ENCODE measurements at regions not wholly inside any gene's neighbourhood (a gene's known extent, or its start where the extent isn't known, plus 50 kb on each side); places are given as distances from the start of the nearest gene placed in this dataset.

DNA sequence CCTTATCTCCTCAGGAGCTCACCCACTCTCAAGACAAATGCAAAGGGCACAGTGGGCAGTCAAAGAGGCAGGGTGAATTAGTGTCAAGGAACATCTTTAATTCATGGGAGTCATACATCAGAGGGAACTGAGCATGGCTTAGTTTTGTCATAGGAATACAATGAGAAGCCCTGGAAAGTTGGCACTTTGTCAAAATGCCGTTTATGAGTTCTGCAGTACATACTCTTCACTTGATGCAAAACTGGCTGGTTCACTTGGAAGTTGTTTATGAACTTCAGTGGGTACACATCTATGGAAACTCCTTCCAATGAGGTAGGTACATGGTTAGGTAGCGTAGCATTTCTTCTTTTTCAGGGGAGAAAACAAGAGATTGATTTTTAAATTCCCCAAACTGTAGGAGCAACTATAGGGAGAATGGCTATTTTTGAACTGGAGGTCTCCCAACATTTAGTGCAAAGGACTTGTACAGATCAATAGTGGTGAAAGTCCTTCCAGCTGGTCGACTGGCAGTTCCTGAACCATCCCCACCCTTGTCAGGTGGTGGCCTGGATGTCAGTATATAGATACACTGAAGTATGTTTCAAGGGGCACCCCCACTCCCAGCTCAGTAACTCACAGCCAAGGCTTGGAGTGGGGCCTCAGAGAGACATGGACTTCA is 580.5 kb downstream of the REEP3 start:
- H3K4me1 ChIP-seq (ENCODE audit: control insufficient read depth in 2 of 2, insufficient read depth in 2 of 2, low read length in 1 of 2) = no peaks in the 10 kb centered on the region

DNA sequence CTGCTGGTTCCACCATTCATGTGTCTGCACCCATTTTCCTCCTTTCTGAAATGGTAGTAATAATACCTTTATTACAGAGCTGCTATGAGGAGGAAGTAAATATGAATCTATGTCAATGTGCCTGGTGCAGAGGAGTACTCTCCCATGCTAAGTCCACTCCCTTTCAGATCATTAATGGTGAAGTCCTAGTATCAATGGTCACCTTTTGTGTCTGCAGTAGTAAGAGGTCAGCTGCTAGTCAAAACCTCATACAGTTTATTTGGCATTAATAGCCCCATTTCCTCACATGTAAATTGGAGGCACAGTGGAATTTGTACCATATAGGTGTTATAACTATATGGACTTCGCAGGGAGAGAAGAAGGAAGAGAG is 581.0 kb downstream of the REEP3 start:
- Histone ChIP-seq H3K27ac (ENCODE audit: low read depth in 2 of 2, low read length in 1 of 2) (no peak overlapping the region), H3K9me3 (ENCODE audit: control insufficient read depth in 2 of 2, insufficient read depth in 1 of 2, low read depth in 1 of 2, low read length in 1 of 2) (no peaks in the 10 kb centered on the region), H3K4me3 (ENCODE audit: low read depth in 1 of 2, low read length in 2 of 2) (no peak overlapping the region), H3K27me3 (ENCODE audit: control insufficient read depth in 1 of 2, insufficient read depth in 2 of 2, low read length in 2 of 2) (no peaks in the 10 kb centered on the region), H3K4me1 (ENCODE audit: control insufficient read depth in 2 of 2, insufficient read depth in 2 of 2, low read length in 1 of 2) (no peaks in the 10 kb centered on the region), H3K36me3 (ENCODE audit: control insufficient read depth in 2 of 2, insufficient read depth in 2 of 2, low read length in 1 of 2) (no peaks in the 10 kb centered on the region)
- 75 to 79% methylated on average over 1 of the region's 1 CpG for WGBS, 2 donors

More for the DNA sequence above, 580.5 kb downstream of the REEP3 start:
- Histone ChIP-seq H3K4me3 (ENCODE audit: low read depth in 1 of 2, low read length in 2 of 2) (no peak overlapping the region), H3K36me3 (ENCODE audit: control insufficient read depth in 2 of 2, insufficient read depth in 2 of 2, low read length in 1 of 2) (no peaks in the 10 kb centered on the region), H3K9me3 (ENCODE audit: control insufficient read depth in 2 of 2, insufficient read depth in 1 of 2, low read depth in 1 of 2, low read length in 1 of 2) (no peaks in the 10 kb centered on the region), H3K27me3 (ENCODE audit: control insufficient read depth in 1 of 2, insufficient read depth in 2 of 2, low read length in 2 of 2) (no peaks in the 10 kb centered on the region), H3K27ac (ENCODE audit: low read depth in 2 of 2, low read length in 1 of 2) (no peak overlapping the region)
- 43 to 48% methylated on average over 3 of the region's 3 CpGs for WGBS, 2 donors

DNA sequence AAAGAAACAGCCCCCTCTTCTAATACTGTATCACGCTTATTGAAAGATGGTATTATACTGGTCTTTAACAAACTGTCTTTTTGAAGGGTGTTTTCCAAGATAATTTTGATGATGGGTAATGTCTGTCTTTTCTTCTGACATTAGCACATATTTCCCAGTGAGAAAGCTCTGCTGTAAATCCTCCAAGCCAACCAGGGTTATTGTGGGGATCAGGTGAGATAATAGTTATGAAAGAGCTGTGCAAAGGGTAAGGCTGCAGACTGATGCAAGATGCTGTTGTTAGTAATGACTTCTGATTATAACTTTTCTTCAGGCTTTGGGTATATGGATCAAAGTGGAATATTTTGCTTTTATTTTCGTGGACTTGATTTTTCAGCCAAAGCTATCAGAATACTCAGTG is 581.7 kb downstream of the REEP3 start:
- Histone ChIP-seq H3K36me3 (ENCODE audit: control insufficient read depth in 2 of 2, insufficient read depth in 2 of 2, low read length in 1 of 2) (no peaks in the 10 kb centered on the region), H3K4me1 (ENCODE audit: control insufficient read depth in 2 of 2, insufficient read depth in 2 of 2, low read length in 1 of 2) (no peaks in the 10 kb centered on the region), H3K27ac (ENCODE audit: low read depth in 2 of 2, low read length in 1 of 2) (no peak overlapping the region), H3K9me3 (ENCODE audit: control insufficient read depth in 2 of 2, insufficient read depth in 1 of 2, low read depth in 1 of 2, low read length in 1 of 2) (no peaks in the 10 kb centered on the region), H3K27me3 (ENCODE audit: control insufficient read depth in 1 of 2, insufficient read depth in 2 of 2, low read length in 2 of 2) (no peaks in the 10 kb centered on the region), H3K4me3 (ENCODE audit: low read depth in 1 of 2, low read length in 2 of 2) (no peak overlapping the region)
- WGBS, 2 donors = 73 to 83% methylated on average over 2 of the region's 2 CpGs

DNA sequence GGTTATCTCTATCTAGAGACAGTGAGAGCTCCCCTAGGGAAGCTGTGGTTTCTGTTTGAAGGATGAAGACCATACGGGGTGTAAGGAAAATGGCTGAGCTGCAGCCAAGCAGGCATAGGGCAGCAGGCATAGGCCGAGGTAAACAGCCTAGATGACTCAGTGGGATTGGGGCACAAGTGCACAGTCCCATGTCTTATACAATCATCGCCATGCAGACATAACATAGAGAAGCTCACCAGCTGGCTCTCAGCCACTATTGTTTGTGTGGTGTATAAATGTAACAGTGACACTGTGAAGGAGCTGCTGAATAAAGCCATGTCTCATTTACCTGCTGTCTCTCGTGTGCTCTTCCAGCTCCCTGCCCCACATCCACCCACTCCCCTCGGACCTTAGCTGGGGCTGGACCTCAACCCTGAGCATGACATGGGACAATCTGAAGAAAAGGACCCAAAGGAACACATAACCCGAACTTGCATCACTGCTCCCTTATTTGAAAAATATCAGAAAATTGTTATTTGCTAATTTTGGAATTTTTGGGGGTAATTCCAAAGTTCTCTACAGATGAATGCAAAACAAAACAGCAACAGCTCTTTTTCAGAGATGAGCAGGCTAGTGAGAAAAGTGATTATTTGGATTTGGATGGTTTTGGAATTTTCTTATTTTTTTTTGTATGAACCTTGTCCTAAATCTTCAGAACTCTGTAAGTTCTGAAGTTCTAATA is 582.7 kb downstream of the REEP3 start:
- Histone ChIP-seq H3K9me3 (ENCODE audit: control insufficient read depth in 2 of 2, insufficient read depth in 1 of 2, low read depth in 1 of 2, low read length in 1 of 2) (no peaks in the 10 kb centered on the region), H3K36me3 (ENCODE audit: control insufficient read depth in 2 of 2, insufficient read depth in 2 of 2, low read length in 1 of 2) (no peaks in the 10 kb centered on the region), H3K27ac (ENCODE audit: low read depth in 2 of 2, low read length in 1 of 2) (no peak overlapping the region), H3K27me3 (ENCODE audit: control insufficient read depth in 1 of 2, insufficient read depth in 2 of 2, low read length in 2 of 2) (no peaks in the 10 kb centered on the region), H3K4me3 (ENCODE audit: low read depth in 1 of 2, low read length in 2 of 2) (no peak overlapping the region), H3K4me1 (ENCODE audit: control insufficient read depth in 2 of 2, insufficient read depth in 2 of 2, low read length in 1 of 2) (no peaks in the 10 kb centered on the region)
- WGBS, 2 donors = 68 to 72% methylated on average over 6 of the region's 6 CpGs

DNA sequence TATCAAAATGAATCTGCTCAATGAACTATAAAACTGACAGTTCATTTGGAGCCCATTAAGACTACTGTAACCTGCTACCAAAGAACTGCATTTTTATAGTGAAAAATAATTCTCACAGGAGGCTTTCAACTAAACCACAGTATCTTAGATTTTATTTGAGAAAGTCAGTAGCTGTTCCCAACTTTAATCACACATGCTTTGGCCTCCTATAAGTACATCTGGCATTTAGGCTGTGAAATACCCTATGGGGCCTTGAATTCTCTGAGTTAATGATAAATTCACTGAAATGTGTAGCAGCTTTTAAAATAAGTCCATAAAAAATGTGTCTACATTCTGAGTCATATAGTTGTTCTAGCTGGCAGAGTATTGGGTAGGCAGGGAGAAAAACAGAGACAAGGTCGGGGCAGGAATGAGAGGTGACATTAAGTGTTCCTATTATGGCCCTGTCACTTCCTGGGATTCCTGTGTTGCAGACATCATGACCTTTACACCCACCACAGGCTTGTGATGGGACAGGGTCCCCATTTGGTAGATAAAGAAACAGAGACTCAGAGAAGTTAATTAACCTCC is 588.8 kb downstream of the REEP3 start:
- WGBS, 2 donors = 70 to 77% methylated on average over 1 of the region's 1 CpG
- no peak overlapping the region for H3K4me3 ChIP-seq (ENCODE audit: low read depth in 1 of 2, low read length in 2 of 2)
- H3K27ac ChIP-seq (ENCODE audit: low read depth in 2 of 2, low read length in 1 of 2) = no peak overlapping the region
- no peaks in the 10 kb centered on the region for H3K4me1 ChIP-seq (ENCODE audit: control insufficient read depth in 2 of 2, insufficient read depth in 2 of 2, low read length in 1 of 2)
- H3K27me3 ChIP-seq (ENCODE audit: control insufficient read depth in 1 of 2, insufficient read depth in 2 of 2, low read length in 2 of 2) = no peaks in the 10 kb centered on the region
- H3K36me3 ChIP-seq (ENCODE audit: control insufficient read depth in 2 of 2, insufficient read depth in 2 of 2, low read length in 1 of 2) = no peaks in the 10 kb centered on the region
- no peaks in the 10 kb centered on the region for H3K9me3 ChIP-seq (ENCODE audit: control insufficient read depth in 2 of 2, insufficient read depth in 1 of 2, low read depth in 1 of 2, low read length in 1 of 2)

DNA sequence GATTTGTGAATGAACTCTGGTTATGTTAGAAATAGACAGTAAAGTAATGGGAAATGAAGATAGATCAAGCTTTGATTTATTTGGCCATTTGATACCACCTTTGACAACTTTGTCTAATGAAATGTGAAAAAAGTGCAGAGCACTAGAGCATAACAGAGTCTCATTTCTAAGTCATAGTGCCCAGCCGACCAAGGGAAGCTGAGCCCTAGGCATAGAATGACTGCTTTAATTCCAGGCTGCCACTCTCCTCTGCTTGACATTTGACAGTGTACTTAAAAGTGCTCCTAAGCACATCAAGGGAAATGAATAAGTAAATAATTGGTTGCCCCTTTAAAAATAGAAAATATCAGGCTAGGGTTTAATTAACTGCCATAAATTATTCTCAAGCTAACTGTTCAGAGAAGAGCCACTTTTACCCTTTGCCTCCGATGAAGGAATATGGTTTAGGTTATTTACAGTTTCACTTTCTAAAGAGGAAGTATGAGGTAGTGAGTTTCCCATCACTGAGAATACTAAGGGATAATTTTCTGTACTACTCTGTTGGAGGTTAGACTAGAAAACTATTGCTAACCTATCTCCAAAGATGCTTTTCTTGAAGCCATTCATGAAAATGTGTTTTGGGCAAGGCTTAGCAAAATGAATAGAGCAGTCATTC is 591.6 kb downstream of the REEP3 start:
- no peaks in the 10 kb centered on the region for H3K4me1 ChIP-seq (ENCODE audit: control insufficient read depth in 2 of 2, insufficient read depth in 2 of 2, low read length in 1 of 2)
- no peaks in the 10 kb centered on the region for H3K9me3 ChIP-seq (ENCODE audit: control insufficient read depth in 2 of 2, insufficient read depth in 1 of 2, low read depth in 1 of 2, low read length in 1 of 2)
- 57 to 58% methylated on average over 2 of the region's 2 CpGs for WGBS, 2 donors
- H3K27me3 ChIP-seq (ENCODE audit: control insufficient read depth in 1 of 2, insufficient read depth in 2 of 2, low read length in 2 of 2) = no peaks in the 10 kb centered on the region
- H3K4me3 ChIP-seq (ENCODE audit: low read depth in 1 of 2, low read length in 2 of 2) = no peak overlapping the region
- no peak overlapping the region for H3K27ac ChIP-seq (ENCODE audit: low read depth in 2 of 2, low read length in 1 of 2)
- H3K36me3 ChIP-seq (ENCODE audit: control insufficient read depth in 2 of 2, insufficient read depth in 2 of 2, low read length in 1 of 2) = no peaks in the 10 kb centered on the region

DNA sequence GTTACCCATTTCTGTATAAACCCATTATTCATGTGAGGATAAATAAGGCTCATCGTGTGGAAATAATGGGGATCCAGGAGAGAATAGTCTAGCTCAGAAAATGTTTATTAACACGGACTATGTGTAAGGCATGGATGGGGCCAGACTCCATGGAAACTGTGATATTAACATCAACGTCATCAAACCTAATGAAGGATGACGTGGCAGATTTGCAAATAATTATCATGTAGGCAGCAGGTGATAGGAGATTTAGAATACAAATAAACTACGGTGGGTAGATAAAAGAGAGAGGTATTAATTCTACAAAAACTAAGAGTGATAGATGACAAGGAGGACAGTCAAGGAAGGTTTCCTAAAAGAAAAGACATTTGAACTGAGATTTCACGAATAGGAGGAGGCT is 592.2 kb downstream of the REEP3 start:
- H3K36me3 ChIP-seq (ENCODE audit: control insufficient read depth in 2 of 2, insufficient read depth in 2 of 2, low read length in 1 of 2) = no peaks in the 10 kb centered on the region
- no peak overlapping the region for H3K27ac ChIP-seq (ENCODE audit: low read depth in 2 of 2, low read length in 1 of 2)
- no peaks in the 10 kb centered on the region for H3K9me3 ChIP-seq (ENCODE audit: control insufficient read depth in 2 of 2, insufficient read depth in 1 of 2, low read depth in 1 of 2, low read length in 1 of 2)
- WGBS, 2 donors = 64 to 66% methylated on average over 6 of the region's 6 CpGs
- no peak overlapping the region for H3K4me3 ChIP-seq (ENCODE audit: low read depth in 1 of 2, low read length in 2 of 2)
- H3K27me3 ChIP-seq (ENCODE audit: control insufficient read depth in 1 of 2, insufficient read depth in 2 of 2, low read length in 2 of 2) = no peaks in the 10 kb centered on the region
- no peaks in the 10 kb centered on the region for H3K4me1 ChIP-seq (ENCODE audit: control insufficient read depth in 2 of 2, insufficient read depth in 2 of 2, low read length in 1 of 2)

DNA sequence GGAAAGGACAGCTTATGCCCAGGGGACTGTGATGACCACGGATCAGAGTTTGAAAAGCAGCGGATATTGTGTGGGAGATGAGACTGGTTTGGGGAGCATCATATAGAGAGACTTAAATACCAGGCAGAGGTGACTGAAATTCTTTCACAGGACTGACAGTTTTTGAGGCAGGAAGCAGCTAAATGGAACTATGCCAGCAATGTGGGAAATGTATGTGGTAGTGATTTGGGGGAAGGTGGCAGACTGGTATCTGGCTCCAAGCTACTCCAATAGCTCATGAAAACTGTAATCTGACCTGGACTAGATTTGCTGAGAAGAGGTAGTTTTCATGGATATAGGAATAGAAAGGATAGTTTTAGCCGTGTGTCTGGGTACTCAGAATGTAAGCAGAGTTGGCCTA is 592.6 kb downstream of the REEP3 start:
- Histone ChIP-seq H3K9me3 (ENCODE audit: control insufficient read depth in 2 of 2, insufficient read depth in 1 of 2, low read depth in 1 of 2, low read length in 1 of 2) (no peaks in the 10 kb centered on the region), H3K4me1 (ENCODE audit: control insufficient read depth in 2 of 2, insufficient read depth in 2 of 2, low read length in 1 of 2) (no peaks in the 10 kb centered on the region), H3K27ac (ENCODE audit: low read depth in 2 of 2, low read length in 1 of 2) (no peak overlapping the region), H3K36me3 (ENCODE audit: control insufficient read depth in 2 of 2, insufficient read depth in 2 of 2, low read length in 1 of 2) (no peaks in the 10 kb centered on the region), H3K4me3 (ENCODE audit: low read depth in 1 of 2, low read length in 2 of 2) (no peak overlapping the region), H3K27me3 (ENCODE audit: control insufficient read depth in 1 of 2, insufficient read depth in 2 of 2, low read length in 2 of 2) (no peaks in the 10 kb centered on the region)
- 73 to 79% methylated on average over 3 of the region's 3 CpGs for WGBS, 2 donors

DNA sequence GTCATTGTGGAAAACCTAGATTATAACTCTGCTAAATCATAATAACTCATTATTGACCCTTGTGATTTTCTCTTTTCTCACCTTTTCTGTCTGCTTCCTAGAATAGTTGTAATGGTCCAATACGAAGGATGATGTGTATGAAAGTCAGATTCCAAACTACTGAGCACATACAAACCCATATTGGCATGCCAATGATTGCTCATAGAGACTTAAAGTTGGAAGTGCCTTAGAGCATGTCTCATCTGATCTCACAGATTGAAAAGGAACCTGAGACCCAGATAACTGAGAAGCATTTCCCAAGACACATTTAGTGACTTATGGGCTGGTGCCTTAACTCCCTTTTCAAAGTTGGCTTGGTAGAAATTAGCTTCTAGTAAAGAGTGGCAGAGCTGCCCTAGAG is 594.3 kb downstream of the REEP3 start:
- Histone ChIP-seq H3K27me3 (ENCODE audit: control insufficient read depth in 1 of 2, insufficient read depth in 2 of 2, low read length in 2 of 2) (no peaks in the 10 kb centered on the region), H3K27ac (ENCODE audit: low read depth in 2 of 2, low read length in 1 of 2) (no peak overlapping the region), H3K4me3 (ENCODE audit: low read depth in 1 of 2, low read length in 2 of 2) (no peak overlapping the region), H3K9me3 (ENCODE audit: control insufficient read depth in 2 of 2, insufficient read depth in 1 of 2, low read depth in 1 of 2, low read length in 1 of 2) (no peaks in the 10 kb centered on the region), H3K36me3 (ENCODE audit: control insufficient read depth in 2 of 2, insufficient read depth in 2 of 2, low read length in 1 of 2) (no peaks in the 10 kb centered on the region), H3K4me1 (ENCODE audit: control insufficient read depth in 2 of 2, insufficient read depth in 2 of 2, low read length in 1 of 2) (no peaks in the 10 kb centered on the region)
- WGBS, 2 donors = 59 to 61% methylated on average over 1 of the region's 1 CpG

Data from esophagus (tissue), 2 donors.